HUDEP-2 (cell line): ENCODE measurements at regions not wholly inside any gene's neighbourhood (a gene's known extent, or its start where the extent isn't known, plus 50 kb on each side); places are given as distances from the start of the nearest gene placed in this dataset.
A peak's percentile ranks its signal among the peaks of the same experiment; 100 is the strongest.

Experiments used
- DNase-seq, 76 experiments: peaks; one replicate each; lab custom pipeline; 2025; ENCODE audit not compliant: unreplicated experiment in 76 of 76; lab: John Stamatoyannopoulos, UW

DNA sequence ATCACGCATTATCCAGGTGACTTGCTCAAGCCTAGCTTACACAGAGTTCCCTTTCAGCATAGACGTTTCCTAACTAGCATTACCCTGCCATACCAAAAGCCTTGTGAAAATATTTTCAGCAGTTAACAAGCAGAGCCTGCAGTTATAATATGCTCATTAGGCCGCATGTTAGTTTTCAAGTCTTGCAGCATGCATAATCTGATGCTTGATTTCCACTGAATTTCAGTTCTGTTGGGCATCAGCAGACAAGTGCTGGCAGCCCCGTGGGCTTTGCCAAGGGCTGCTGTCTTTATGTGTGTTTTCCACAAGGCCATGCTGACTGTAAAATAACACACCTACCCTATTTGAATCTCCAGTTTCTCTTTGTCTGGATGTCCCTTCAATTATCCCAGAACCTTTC, 491.0 kb upstream of the WWC1 start:
- no peak for DNase-seq

- no peak for DNase-seq
These were observed 489.4 kb upstream of the WWC1 start for GRCh38 chr5:167801999-167802398.

GRCh38 chr5:167802755-167803431, 488.6 kb upstream of the WWC1 start:
- no peak for DNase-seq

- DNase-seq: no peak
These were observed 486.8 kb upstream of the WWC1 start for GRCh38 chr5:167804512-167805220.

DNA sequence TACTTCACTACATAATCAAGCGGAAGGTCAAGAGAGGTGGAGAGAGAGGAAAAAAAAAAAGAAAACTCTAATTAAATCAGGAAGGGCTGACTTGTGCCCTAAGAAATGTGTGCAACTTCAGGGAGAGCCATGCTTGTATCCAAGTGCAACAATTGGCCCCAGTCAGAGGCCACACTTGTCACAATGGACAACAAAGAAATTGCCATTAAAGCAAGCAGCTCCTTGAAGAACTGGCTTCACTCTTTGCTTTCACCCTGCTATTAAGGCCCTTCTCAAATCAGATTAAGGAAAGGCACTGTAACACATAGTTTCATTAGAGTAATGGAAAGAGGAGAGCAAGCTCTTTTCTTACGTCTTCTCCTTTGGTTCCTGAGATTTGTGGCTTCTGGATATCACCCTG, 480.9 kb upstream of the WWC1 start:
- no peak for DNase-seq

GRCh38 chr5:167812871-167813270, 478.6 kb upstream of the WWC1 start:
- no peak for DNase-seq

DNA sequence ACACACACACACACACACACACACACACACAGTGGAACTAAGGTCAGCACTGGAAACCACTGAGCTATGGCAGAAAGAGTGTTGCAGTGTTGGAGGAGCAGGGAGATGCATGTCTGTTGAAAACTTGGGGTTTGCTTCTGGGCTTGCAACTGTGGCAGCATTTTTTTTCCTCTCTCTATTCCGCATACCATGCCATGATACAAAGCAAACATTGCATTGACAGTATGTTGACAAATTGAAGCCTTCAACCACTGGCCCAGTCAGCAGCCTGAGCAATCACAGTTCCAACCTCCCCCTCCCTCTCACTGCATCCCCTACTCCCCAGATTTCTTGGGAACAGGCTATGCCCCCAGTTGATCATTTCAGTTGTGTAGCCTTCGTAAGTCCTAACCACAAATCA, 478.1 kb upstream of the WWC1 start:
- no peak for DNase-seq

DNA sequence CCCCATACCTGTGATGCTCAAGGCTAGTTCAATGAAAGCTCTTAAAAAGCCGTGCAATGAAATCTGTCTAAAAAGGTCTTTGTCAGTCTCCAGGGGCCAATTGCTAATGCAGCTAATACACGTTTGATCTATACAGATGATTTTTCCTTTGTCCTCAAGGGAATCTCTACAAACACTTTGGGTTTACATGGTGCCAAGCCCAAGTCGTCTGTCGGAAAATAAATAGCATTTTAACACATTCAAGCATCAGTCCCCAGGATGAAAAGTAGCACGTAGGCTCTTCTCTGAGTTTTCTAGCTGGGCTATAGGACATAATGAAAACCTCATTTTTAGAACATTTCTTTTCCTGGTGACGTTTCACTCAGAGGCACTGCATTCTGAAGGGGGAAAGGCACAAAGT, 477.4 kb upstream of the WWC1 start:
- no peak for DNase-seq

DNA sequence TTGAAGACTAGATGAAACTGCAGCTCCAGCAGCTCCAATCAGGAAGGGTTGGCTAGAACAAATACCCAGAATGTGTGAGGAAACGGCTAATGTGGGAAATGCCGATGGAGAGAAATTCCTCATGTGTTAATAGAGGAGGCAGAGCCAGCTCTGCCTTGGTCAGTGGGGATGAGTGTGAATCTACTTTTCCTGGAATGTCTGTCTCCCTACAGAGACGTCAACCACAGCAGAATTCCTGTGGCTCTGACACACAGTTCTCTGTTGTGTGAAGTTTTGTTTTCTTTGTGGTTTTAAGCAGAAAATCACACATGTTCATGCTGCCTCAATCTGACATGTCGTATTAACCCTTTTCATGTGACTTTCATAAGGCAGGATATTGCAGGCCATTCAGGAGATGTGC, 476.6 kb upstream of the WWC1 start:
- DNase-seq: no peak

DNA sequence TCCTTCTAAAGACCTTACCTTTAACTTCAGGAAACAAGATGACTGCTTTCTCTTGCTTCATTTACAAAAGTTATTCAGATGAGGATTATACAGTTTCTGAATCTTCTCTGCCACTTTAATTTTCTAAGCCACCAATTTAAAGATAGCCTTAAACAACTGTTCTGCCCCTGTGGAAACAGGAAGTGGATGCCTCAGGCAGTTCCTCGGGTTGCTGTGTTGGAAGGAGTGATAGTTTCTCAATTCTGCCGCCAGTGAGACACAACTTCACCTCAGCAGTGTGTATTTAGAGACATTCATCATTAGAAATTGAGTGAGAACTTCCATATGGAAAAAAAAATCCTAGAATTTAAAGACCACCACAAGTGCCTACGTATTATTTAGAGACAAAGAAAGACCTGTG, 475.1 kb upstream of the WWC1 start:
- no peak for DNase-seq

GRCh38 chr5:167816864-167817263, 474.6 kb upstream of the WWC1 start:
- no peak for DNase-seq

- DNase-seq: no peak
These were observed 472.0 kb upstream of the WWC1 start for GRCh38 chr5:167819406-167819805.

DNA sequence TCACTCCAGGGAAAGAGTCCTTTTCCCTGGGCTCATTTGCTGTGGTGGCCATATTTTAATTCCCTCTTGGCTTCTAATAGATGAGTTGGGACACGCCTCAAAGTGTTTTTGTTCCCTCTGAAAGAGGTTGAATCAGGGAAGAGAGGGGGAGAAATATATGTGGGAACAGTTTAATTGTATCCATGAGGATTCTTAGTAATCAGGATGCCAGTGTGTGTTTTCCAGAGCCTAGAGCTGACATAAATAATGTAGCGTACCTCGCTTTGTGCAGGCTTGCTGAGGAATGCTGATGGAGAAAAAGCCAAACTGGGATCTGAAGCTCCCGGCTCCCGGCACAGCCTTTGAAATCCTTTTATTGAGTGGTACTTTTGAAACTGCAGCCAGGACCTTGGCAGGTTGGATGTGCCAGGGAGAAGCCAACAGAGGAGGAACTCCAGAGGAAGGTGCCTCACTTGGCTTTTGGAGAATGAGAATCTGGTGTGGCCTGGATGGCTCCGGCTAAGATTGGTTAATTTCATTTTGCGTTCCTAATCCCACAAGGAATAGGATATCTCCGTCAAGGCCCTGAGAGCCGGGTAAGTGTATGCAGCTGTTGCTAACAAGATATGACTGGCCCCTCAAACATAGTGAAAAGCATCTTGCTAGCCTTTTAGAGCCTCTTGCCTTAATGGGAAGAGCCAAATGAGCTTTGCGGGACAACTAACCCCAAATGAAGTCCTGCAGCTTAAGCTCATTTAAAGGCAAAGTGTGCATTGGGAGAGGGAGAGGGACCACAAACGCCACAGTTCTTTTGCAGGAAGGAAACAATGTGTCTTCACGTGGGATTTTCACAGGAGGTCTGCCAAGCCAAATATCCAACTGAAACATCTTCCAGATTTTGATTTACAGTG, 471.1 kb upstream of the WWC1 start:
- DNase-seq: no peak

- no peak for DNase-seq
These were observed 470.3 kb upstream of the WWC1 start for GRCh38 chr5:167821151-167821550.

- DNase-seq: no peak
These were observed 469.8 kb upstream of the WWC1 start for GRCh38 chr5:167821669-167822068.

DNA sequence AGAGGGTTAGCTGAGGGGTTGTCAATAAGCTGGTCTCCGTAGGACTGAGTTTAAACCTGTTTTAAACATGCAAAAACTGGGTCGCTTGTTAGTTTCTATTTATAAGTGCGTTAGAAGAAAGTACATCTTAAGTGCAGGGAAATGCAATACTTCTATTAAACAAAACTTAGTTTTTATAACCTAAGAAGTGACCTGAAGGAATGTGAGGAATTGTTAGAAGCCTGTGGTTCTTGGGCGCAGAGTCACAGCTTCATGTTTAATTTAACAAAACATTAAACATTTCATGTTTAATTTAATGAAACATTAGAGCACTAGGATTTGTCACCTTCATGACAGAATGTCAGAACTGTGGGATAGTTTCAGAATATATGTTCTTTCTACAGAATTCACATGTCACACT, 469.2 kb upstream of the WWC1 start:
- no peak for DNase-seq

DNA sequence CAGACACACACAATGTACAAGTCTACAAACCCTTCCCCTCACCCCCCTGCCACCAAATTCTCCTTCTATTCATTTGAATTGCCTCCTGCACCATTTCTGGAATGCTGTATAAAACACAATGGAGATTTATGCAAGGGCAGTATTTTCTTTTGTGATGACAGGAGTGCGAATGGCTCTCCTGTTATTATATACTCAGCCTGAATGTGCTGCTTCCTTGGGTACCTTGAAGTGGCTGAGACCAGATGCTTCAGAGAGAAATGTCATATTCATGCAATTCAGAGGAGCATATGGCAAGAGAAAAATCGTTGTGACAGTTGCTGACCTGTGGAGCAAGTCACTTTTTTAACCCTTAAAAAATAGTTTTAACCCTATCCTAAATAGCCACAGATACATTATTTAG, 468.0 kb upstream of the WWC1 start:
- no peak for DNase-seq

- peak in 1 of 76 experiments; percentile 0 for DNase-seq
These were observed 463.7 kb upstream of the WWC1 start for GRCh38 chr5:167827766-167828165.

GRCh38 chr5:167831754-167832504, 459.5 kb upstream of the WWC1 start:
- no peak for DNase-seq

GRCh38 chr5:167832609-167833008, 458.8 kb upstream of the WWC1 start:
- DNase-seq: no peak

DNA sequence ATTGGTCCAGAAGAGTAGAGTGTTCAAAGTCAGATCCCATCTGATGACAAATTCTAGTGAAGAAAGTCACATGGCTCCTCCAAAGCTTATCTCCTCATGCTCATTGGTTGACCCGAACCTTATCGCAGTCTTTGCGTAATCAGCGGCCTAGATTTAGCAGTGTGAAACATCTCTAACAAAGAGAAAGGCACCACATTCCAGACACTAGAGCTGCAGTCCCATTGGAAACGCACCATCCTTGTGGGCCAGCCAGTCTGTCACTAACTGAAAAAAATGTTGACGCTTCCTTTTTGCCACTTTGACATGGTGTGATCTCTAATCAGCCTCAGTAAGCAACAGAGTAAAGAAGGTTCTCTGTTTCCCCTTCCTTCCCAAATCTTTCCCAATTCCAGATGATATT, 458.0 kb upstream of the WWC1 start:
- DNase-seq: no peak
